GM23338 (cell line): ENCODE measurements at regions not wholly inside any gene's neighbourhood (a gene's known extent, or its start where the extent isn't known, plus 50 kb on each side); places are given as distances from the start of the nearest gene placed in this dataset.

Source experiments
- NANOG ChIP-seq: IDR thresholded peaks from 2 replicates; pipeline ENCODE4 v1.6.1; 2016; ENCODE audit warnings: antibody characterized with exemption, borderline replicate concordance
- TF ChIP-seq, protein P1 (sequence below), 2 experiments: fragments of 200-600 bp in 1 of 2; sonication (generic) in 1 of 2; conservative IDR thresholded peaks; 2 replicates each; pipeline versions ENCODE4 v1.5.1 to v1.6.1; 2016 to 2017; ENCODE audit warnings: antibody characterized with exemption in 2 of 2, low read depth in 2 of 2, mild to moderate bottlenecking in 2 of 2, moderate library complexity in 1 of 2

DNA sequence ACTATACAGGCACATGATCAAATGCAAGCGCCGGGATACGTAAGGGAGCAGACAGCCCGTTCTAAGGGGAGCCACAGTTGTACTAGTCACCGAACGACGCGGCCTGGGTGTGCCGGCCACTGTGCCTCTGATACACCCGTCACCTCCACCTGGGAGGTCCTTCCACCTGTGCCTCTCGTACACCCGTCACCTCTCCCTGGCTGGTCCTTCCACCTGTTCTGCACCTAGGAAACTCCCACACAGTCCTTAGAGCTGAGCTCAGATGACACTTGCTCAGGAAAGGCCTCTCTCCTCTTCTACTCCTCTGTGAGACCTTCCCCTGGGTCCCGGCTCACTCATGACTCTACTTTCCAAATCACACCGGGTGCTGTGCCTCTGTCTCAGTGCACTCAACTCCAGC, 245.0 kb downstream of the TTLL2 start:
- TF ChIP-seq, protein P1, sequence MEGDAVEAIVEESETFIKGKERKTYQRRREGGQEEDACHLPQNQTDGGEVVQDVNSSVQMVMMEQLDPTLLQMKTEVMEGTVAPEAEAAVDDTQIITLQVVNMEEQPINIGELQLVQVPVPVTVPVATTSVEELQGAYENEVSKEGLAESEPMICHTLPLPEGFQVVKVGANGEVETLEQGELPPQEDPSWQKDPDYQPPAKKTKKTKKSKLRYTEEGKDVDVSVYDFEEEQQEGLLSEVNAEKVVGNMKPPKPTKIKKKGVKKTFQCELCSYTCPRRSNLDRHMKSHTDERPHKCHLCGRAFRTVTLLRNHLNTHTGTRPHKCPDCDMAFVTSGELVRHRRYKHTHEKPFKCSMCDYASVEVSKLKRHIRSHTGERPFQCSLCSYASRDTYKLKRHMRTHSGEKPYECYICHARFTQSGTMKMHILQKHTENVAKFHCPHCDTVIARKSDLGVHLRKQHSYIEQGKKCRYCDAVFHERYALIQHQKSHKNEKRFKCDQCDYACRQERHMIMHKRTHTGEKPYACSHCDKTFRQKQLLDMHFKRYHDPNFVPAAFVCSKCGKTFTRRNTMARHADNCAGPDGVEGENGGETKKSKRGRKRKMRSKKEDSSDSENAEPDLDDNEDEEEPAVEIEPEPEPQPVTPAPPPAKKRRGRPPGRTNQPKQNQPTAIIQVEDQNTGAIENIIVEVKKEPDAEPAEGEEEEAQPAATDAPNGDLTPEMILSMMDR (conservative IDR thresholded peaks at IDR 0.05; ENCODE audit: low read depth in 2 of 2): no peak
- TF ChIP-seq NANOG: no peak
